Testis (tissue), 2 donors: ENCODE measurements at regions not wholly inside any gene's neighbourhood (a gene's known extent, or its start where the extent isn't known, plus 50 kb on each side); places are given as distances from the start of the nearest gene placed in this dataset.

Source experiments
- DNase-seq: peaks from one replicate; pipeline ENCODE4 v3.0.0-alpha.2; 2019
- H3K27ac ChIP-seq, 2 donors: fragments of 200-600 bp; sonication (generic); one replicate each; pipeline ENCODE4 v1.5.1; 2019
- H3K27me3 ChIP-seq: fragments of 200-600 bp; sonication (generic); one replicate; pipeline ENCODE4 v1.5.1; 2019
- H3K36me3 ChIP-seq: fragments of 200-600 bp; sonication (generic); one replicate; pipeline ENCODE4 v1.5.1; 2017; ENCODE audit warnings: low read depth; ENCODE audit errors: missing control alignments
- H3K4me1 ChIP-seq: fragments of 200-600 bp; sonication (generic); one replicate; pipeline ENCODE4 v1.5.1; 2019
- H3K4me3 ChIP-seq, 2 donors: fragments of 200-600 bp; sonication (generic); one replicate each; pipeline ENCODE4 v1.5.1; 2017 to 2019
- H3K9me3 ChIP-seq: fragments of 200-600 bp; sonication (generic); one replicate; pipeline ENCODE4 v1.5.1; 2017
- POLR2A ChIP-seq: fragments of 450-650 bp; IDR thresholded peaks from one replicate; pipeline ENCODE4 v1.6.1; 2017; ENCODE audit warnings: antibody characterized with exemption, mild to moderate bottlenecking, moderate library complexity
- WGBS, 2 donors: methylation state at CpG; one replicate each; pipeline ENCODE4 v1.1.5; 2018; 5-methylcytosine and 5-hydroxymethylcytosine counted together
- intact Hi-C: fragments of 100-400 bp; cut with DNase I; formaldehyde crosslinking; loops from one replicate; pipeline ENCODE4 v1.15.1; 2023; ENCODE audit warnings: low total_unique reads
- TF ChIP-seq, protein P1 (sequence below), 3 experiments: fragments of 450-650 bp in 2 of 3; fragments of 200-600 bp in 1 of 3; sonication (generic) in 1 of 3; IDR thresholded peaks; one replicate each; pipeline ENCODE4 v1.5.1; 2016 to 2019; ENCODE audit warnings: antibody characterized with exemption in 3 of 3, mild to moderate bottlenecking in 2 of 3, moderate library complexity in 1 of 3

DNA sequence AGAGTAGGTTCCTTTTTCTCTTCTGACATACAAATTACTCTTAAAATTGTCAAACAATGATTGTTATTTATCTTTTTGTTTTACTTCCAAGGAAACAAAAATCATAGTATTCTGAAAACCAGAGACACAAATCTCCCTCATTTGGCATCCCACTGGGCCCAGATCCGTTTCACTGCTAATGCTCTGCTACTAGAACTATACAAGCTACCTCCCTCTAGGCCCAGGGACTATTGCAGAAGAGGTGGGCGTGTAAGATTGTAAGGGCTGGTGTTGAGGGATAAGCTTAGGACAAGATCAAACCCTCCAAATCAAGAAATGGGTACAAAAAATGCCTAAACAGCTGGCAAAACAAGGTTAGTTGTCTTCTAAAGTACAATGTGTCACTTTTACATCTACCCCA is 928.9 kb upstream of the CDH10 start:
- 71 to 83% methylated on average over 2 of the region's 2 CpGs for WGBS, 2 donors
- intact Hi-C loops: no loop called here
- Histone ChIP-seq H3K36me3 (no peaks in the 10 kb centered on the region), H3K9me3 (no peaks in the 10 kb centered on the region), H3K4me1 (no peaks in the 10 kb centered on the region), H3K27me3 (no peaks in the 10 kb centered on the region), H3K27ac (no peak overlapping the region), H3K4me3 (no peak overlapping the region)
- no peak for TF ChIP-seq POLR2A
- TF ChIP-seq, protein P1, sequence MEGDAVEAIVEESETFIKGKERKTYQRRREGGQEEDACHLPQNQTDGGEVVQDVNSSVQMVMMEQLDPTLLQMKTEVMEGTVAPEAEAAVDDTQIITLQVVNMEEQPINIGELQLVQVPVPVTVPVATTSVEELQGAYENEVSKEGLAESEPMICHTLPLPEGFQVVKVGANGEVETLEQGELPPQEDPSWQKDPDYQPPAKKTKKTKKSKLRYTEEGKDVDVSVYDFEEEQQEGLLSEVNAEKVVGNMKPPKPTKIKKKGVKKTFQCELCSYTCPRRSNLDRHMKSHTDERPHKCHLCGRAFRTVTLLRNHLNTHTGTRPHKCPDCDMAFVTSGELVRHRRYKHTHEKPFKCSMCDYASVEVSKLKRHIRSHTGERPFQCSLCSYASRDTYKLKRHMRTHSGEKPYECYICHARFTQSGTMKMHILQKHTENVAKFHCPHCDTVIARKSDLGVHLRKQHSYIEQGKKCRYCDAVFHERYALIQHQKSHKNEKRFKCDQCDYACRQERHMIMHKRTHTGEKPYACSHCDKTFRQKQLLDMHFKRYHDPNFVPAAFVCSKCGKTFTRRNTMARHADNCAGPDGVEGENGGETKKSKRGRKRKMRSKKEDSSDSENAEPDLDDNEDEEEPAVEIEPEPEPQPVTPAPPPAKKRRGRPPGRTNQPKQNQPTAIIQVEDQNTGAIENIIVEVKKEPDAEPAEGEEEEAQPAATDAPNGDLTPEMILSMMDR (IDR thresholded peaks at IDR 0.05): no peak
- no peak for DNase-seq

GRCh38 chr5:25570067-25570583 is 925.3 kb upstream of the CDH10 start:
- no peak overlapping the region for H3K27ac ChIP-seq
- H3K27me3 ChIP-seq: no peaks in the 10 kb centered on the region
- intact Hi-C loops: no loop called here
- no peak for DNase-seq
- peak overlapping the region in 1 of 2 donors; percentile 32 for H3K4me3 ChIP-seq
- no peaks in the 10 kb centered on the region for H3K4me1 ChIP-seq
- H3K9me3 ChIP-seq: no peaks in the 10 kb centered on the region
- WGBS, 2 donors: 33 to 62% methylated on average over 5 of the region's 5 CpGs
- TF ChIP-seq, protein P1 (IDR thresholded peaks at IDR 0.05): no peak
- no peak for TF ChIP-seq POLR2A
- H3K36me3 ChIP-seq: no peaks in the 10 kb centered on the region

- DNase-seq: no peak
- intact Hi-C loops: no loop called here
- H3K36me3 ChIP-seq: no peaks in the 10 kb centered on the region
- TF ChIP-seq, protein P1 (IDR thresholded peaks at IDR 0.05): no peak
- no peak for TF ChIP-seq POLR2A
- H3K9me3 ChIP-seq: no peaks in the 10 kb centered on the region
- no peaks in the 10 kb centered on the region for H3K27me3 ChIP-seq
- no peak overlapping the region for H3K27ac ChIP-seq
- no peaks in the 10 kb centered on the region for H3K4me1 ChIP-seq
- H3K4me3 ChIP-seq: peak overlapping the region in 1 of 2 donors; percentile 32
- 64 to 68% methylated on average over 17 of the region's 17 CpGs for WGBS, 2 donors
These were observed 924.3 kb upstream of the CDH10 start for GRCh38 chr5:25568989-25569625.

DNA sequence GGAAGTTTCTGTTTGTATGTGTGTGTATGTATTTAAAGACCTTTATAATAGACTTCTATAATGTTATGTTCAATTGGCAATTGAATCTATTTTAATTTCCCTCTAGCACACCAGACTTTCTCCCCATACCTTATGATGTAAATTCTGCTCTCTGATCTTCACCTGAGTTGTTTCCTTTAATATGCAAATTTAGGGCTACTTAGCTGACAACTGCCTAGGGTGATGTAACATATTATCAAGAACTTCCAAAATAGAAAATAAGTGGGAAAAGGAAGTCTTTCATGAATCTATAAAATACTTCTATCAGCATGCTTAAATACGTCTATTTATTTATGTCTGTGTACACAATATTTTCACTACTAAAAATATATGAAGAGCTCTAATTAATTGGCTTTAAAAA is 923.5 kb upstream of the CDH10 start:
- Histone ChIP-seq H3K9me3 (no peaks in the 10 kb centered on the region), H3K36me3 (no peaks in the 10 kb centered on the region), H3K27me3 (no peaks in the 10 kb centered on the region), H3K4me3 (no peak overlapping the region), H3K4me1 (no peaks in the 10 kb centered on the region), H3K27ac (no peak overlapping the region)
- 66 to 90% methylated on average over 1 of the region's 1 CpG for WGBS, 2 donors
- TF ChIP-seq POLR2A: no peak
- TF ChIP-seq, protein P1 (IDR thresholded peaks at IDR 0.05): no peak
- DNase-seq: no peak
- intact Hi-C loops: no loop called here

- H3K4me3 ChIP-seq: no peak overlapping the region
- no peaks in the 10 kb centered on the region for H3K4me1 ChIP-seq
- TF ChIP-seq, protein P1 (IDR thresholded peaks at IDR 0.05): no peak
- TF ChIP-seq POLR2A: no peak
- H3K9me3 ChIP-seq: no peaks in the 10 kb centered on the region
- no peaks in the 10 kb centered on the region for H3K27me3 ChIP-seq
- no peaks in the 10 kb centered on the region for H3K36me3 ChIP-seq
- H3K27ac ChIP-seq: no peak overlapping the region
- WGBS, 2 donors: 45 to 57% methylated on average over 3 of the region's 3 CpGs
- intact Hi-C loops: no loop called here
- no peak for DNase-seq
These were observed 923.1 kb upstream of the CDH10 start for GRCh38 chr5:25567881-25568280.
